NCI-H226 (cell line): ENCODE measurements at regions not wholly inside any gene's neighbourhood (a gene's known extent, or its start where the extent isn't known, plus 50 kb on each side); places are given as distances from the start of the nearest gene placed in this dataset.

Source experiments
- DNase-seq: peaks from one replicate; pipeline ENCODE4 v3.0.0-alpha.2; 2015

DNA sequence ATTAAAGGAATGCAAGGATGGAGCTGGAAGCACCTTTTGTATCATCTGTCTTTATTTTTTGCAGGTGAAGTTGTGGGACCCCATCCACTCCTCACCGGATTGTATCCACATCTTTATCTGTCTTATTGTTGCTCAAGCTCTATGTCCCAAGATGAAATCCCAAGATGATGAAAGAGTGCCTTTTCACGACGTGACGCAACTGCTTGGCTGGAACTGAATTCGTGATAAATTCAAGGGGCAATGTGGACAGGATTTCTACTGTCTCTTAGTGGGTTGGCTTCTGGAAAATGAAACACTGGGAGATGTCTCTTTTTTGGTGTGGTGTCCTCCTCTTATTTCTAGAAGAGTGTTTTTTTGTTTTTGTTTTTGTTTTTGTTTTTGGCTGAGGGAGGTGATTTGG lies 650.1 kb upstream of the TSPY4 start:
- DNase-seq = no peak

GRCh38 chrY:8690901-8691685 lies 646.2 kb upstream of the TSPY4 start:
- DNase-seq = no peak

DNA sequence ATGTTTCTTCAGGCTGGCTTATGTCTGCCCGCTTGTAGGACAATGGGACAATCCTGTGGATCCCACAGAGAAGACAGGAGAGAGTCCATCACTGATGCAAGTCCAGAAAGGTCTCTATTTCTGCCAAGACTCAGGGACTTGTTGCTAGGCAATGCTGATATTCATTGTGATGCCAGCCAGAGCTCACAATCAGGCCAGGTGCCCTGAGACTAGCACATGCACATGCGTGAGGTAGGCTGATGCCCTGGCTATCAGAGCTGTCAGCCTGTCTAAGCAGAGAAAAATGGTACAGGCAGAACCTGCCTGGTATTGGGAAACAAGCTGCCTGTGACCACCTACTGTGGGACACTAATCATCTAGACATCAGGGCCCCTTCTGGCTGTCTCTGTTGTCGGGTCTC lies 638.7 kb upstream of the TSPY4 start:
- DNase-seq = no peak

DNA sequence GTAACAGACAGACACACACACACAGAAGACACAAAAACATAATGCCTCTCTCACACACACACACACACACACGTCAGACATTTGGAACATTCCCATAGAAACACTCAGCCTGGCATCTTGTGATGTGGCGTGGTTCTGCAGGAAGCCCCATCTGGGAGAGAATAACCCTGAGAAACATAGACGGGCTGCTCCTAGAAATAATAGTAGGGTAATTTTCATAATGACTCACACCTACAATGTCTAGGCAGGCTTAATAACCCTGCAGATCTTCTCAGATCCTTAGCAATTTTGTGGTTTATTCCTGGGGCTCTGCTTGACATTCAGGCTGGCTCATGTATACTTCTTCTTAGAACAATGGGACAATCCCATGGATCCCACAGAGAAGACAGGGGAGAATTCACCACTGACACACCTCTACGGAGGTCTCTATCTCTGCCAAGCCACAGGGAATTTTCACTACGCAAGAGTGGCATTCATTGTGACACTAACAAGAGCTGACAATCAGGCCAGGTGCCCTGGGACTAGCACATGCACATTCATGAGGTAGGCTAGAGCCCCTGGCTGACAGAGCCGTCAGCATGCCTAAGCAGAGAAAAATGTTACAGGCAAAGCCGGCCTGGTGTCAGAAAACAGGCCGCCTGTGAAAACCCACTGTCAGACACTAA lies 631.5 kb upstream of the TSPY4 start:
- no peak for DNase-seq

DNA sequence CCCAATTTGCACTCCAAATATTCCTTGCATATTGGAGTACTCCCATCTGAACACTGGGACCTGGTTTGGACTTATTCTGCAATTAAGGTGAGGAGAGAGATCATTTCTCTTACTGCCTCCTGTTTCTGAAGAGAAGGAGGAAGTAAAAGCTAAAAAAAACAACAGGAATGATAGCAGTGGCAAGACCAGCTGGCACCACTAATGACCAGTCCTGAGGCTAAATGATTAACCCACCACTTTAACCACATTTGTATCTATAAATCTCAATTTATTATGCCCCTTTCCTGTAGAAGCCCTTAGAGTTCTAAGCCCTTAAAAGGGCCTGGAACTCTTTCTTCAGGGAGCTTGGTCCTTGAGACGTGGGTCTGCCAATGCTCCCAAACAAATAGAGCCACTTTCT lies 625.0 kb upstream of the TSPY4 start:
- no peak for DNase-seq

DNA sequence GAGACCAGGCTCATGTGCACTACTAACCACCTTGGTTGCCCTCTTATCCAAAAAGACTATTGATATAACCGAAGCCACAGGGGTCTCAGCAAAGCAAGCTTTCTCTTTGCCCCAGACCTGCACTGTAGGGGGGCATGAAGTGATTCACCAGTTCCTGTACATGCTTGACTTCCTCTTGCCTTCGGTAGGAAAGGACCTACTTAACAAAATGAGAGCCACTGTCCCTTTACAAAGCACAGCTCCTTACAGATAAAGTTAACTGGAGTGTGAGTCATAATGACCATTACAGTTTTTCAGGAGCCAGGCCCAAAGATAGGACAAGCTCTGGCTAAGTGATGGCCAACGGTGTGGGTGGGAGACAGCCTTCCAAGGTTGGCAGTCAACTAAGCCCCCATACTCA lies 622.0 kb upstream of the TSPY4 start:
- DNase-seq = no peak

GRCh38 chrY:8726616-8727015 lies 610.6 kb upstream of the TSPY4 start:
- DNase-seq = no peak

DNA sequence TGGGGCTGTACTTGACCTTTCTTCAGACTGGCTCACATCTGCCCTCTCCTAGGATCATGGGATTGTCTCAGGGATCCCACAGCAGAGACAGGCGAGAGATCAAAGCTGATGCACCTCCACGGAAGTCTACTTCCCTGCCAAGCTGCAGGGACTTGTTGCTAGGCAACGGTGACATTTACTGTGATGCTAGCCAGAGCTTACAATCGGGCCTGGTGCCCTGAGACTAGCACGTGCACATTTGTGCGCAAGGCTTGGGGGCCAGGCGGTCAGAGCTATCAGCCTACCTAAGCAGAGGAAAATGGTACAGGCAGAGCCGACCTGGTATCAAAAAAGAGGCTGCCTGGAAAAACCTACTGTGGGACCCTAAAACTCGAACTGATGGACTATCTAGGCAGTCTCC lies 607.3 kb upstream of the TSPY4 start:
- no peak for DNase-seq

GRCh38 chrY:8741343-8742069 lies 595.8 kb upstream of the TSPY4 start:
- no peak for DNase-seq

GRCh38 chrY:8764184-8764583 lies 573.1 kb upstream of the TSPY4 start:
- no peak for DNase-seq

DNA sequence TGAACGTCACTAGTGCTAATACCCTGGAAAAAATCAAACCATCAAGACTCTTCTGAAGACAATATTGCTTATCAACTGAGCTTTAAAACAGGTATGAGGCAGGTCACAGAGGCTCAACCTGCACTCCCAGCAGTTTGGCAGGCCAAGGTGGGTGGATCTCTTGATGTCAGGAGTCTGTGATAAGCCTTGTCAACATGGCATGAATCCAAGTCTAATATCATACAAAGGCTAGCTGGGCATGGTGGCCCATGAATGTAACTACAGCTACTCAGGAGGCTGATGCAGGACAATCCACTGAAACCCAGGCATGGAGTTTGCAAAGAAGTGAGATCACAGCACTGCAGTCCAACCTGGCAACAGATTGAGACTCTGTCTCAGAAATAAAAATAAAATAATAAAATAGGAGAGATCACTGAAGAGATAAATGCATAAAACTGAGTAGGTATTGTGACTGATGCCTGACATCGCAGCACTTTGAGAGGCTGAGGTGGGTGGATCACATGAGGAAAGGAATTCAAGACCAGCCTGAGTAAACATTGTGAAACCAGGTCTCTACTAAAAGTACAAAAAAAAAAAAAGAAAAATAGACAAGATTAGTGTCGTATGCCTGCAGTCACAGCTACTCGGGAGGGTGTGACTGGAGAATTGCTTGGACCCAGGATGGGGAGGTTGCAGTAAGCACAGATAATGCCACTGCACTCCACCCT lies 555.9 kb upstream of the TSPY4 start:
- no peak for DNase-seq

GRCh38 chrY:8794561-8794960 lies 542.7 kb upstream of the TSPY4 start:
- no peak for DNase-seq

- DNase-seq = no peak
These were observed 532.9 kb upstream of the TSPY4 start for GRCh38 chrY:8804317-8804716.

DNA sequence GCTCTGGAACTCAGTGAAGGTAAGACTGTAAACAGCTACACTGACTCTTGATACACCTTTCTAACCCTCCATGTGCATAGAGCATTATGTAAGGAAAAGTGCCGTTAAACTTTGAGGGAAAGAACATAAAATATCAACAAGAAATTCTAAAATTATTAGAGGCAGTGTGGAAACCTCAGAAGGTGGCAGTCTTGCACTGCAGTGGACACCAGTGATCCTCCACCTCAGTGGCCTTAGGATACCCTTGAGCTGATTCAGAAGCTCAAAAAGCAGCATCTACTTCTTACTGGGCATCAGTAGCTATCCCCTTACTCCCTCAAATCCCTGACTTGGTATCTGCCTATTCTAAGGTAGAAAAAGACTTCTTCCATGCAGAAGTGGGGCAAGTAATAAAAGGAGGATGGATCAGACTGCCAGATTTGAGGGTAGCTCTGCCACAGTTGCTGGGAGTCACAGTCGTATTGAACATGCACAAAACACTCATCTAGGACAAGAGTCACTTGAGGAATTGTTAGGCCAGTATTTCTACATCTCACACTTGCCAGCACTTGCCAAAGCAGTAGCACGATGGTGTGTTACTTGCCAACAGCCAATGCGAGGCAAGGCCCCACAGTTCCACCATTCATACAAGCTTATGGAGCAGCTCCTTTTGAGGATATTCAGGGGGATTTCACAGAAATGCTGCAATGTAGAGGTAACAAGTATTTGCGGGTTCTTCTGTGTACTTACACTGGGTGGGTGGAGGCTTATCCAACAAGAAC lies 529.4 kb upstream of the TSPY4 start:
- no peak for DNase-seq

GRCh38 chrY:8808611-8809010 lies 528.7 kb upstream of the TSPY4 start:
- DNase-seq = no peak

GRCh38 chrY:8809076-8809475 lies 528.2 kb upstream of the TSPY4 start:
- DNase-seq = no peak

GRCh38 chrY:8814143-8814542 lies 523.1 kb upstream of the TSPY4 start:
- no peak for DNase-seq

GRCh38 chrY:8815616-8816015 lies 521.6 kb upstream of the TSPY4 start:
- DNase-seq = no peak

- peak; percentile 67 for DNase-seq
These were observed 517.2 kb upstream of the TSPY4 start for GRCh38 chrY:8820032-8820431.

- DNase-seq = peak; percentile 74
These were observed 516.2 kb upstream of the TSPY4 start for GRCh38 chrY:8821106-8821505.

DNA sequence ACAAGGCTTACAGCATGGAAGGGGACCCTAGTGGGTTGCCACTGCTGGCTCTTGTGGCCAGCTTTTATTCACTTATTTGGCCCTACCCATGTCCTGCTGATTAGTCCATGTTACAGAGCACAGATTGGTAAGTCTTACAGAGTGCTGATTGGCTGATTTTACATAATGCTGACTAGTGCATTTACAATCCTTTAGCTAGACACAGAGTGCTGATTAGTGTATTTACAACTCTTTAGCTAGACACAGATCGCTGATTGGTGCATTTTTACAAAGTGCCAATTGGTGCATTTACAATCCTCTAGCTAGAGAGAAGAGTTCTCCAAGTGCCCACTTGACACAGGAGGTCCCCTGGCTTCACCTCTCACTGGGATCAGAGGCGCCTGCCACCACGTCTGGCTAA lies 485.0 kb upstream of the TSPY4 start:
- no peak for DNase-seq

DNA sequence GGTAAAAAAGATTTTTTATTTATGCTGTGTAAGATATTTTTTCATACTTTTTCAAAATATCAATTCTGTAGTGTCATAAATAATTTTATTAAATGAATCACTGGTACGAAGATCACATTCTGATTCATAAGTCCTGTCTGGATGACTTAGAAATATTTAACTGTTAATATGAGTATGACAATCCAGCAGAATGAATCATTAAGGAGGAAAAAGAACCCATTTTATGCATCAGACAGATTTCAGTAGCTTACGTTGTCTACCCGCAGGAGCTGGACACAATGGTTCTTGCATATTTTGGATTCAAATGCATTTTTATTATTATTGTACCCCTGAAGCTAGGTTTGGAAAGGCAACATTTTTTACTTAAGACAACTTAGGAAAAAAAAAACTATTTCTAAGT lies 448.9 kb upstream of the TSPY4 start:
- peak; percentile 1 for DNase-seq

DNA sequence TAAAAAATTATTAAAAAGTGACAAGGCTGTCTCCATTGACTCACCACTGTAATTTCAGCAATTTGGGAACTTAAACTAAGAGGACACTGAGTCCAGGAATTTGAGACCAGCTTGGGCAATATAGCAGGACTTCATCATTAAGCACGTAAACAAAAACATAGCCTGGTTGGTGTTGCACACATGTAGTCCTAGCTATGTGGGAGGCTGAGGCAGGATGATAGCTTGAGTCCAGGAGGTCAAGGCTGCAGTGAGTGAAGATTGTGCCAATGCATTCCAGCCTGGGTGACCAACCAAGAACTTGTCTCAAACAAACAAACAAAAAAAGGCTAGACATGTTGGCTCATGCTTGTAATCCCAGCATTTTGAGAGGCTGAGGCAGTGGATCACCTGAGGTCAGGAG lies 439.4 kb upstream of the TSPY4 start:
- DNase-seq = no peak
